Right lobe of liver (tissue), 6 donors: ENCODE measurements at regions not wholly inside any gene's neighbourhood (a gene's known extent, or its start where the extent isn't known, plus 50 kb on each side); places are given as distances from the start of the nearest gene placed in this dataset.

Experiments
- ATAC-seq, 4 donors: fragments of 200-7000 bp; cut with Tn5 transposase; one replicate each; pipeline ENCODE4 v1.9.1; 2020; ENCODE audit warnings: mild to moderate bottlenecking in 4 of 4, moderate library complexity in 4 of 4
- DNase-seq, 3 donors: peaks; one replicate each; pipeline ENCODE4 v3.0.0-alpha.2; 2020
- H3K27ac ChIP-seq, 3 donors: fragments of 200-600 bp; one replicate each; pipeline ENCODE4 v1.8.0; 2022
- H3K27me3 ChIP-seq, 2 donors: fragments of 200-600 bp; one replicate each; pipeline ENCODE4 v1.8.0; 2022
- H3K36me3 ChIP-seq, 4 donors: fragments of 200-600 bp; sonication (generic) in 1 of 4; one replicate each; pipeline versions ENCODE4 v1.5.1 to v1.8.0; 2017 to 2022; ENCODE audit warnings: control low read depth in 1 of 4
- H3K4me1 ChIP-seq, 4 donors: fragments of 200-600 bp; sonication (generic) in 1 of 4; one replicate each; pipeline versions ENCODE4 v1.5.1 to v1.8.0; 2017 to 2022; ENCODE audit warnings: control low read depth in 1 of 4
- H3K4me3 ChIP-seq, 3 donors: fragments of 200-600 bp; one replicate each; pipeline ENCODE4 v1.8.0; 2022
- H3K9me3 ChIP-seq, 4 donors: fragments of 200-600 bp; sonication (generic) in 1 of 4; one replicate each; pipeline versions ENCODE4 v1.5.1 to v1.8.0; 2017 to 2022; ENCODE audit warnings: control low read depth in 1 of 4
- CTCF ChIP-seq, 4 donors: fragments of 200-600 bp in 3 of 4; fragments of 450-650 bp in 1 of 4; IDR thresholded peaks; one replicate each; pipeline versions ENCODE4 v1.5.1 to v1.8.0; 2016 to 2022; ENCODE audit warnings: antibody characterized with exemption in 4 of 4, mild to moderate bottlenecking in 2 of 4
- POLR2A ChIP-seq: fragments of 450-650 bp; IDR thresholded peaks from one replicate; pipeline ENCODE4 v1.6.1; 2017; ENCODE audit warnings: antibody characterized with exemption, mild to moderate bottlenecking
- WGBS: methylation state at CpG from one replicate; pipeline ENCODE4 v1.1.6; 2018; ENCODE audit warnings: low coverage, low lambda C conversion rate; ENCODE audit not compliant: insufficient coverage; ENCODE audit errors: missing lambda C conversion rate; 5-methylcytosine and 5-hydroxymethylcytosine counted together
- intact Hi-C, 2 donors: fragments of 100-400 bp; cut with DNase I; formaldehyde crosslinking; loops; one replicate each; pipeline versions ENCODE4 v1.11.2 to v1.14.1; 2022
- donor health status: DM: no; HTN: yes; CAD: no.
- donor health status: DM: no; HTN: no; CAD: no.
- donor health status: DM: no; HTN: no; CAD: no.
- donor health status: DM: no; HTN: yes; CAD: no.
- donor health status: DM: no; HTN: yes; CAD: no.

- WGBS = 40% methylated on average over 1 of the region's 14 CpGs
- Histone ChIP-seq H3K4me1 (no peaks in the 10 kb centered on the region), H3K4me3 (no peak overlapping the region), H3K36me3 (no peaks in the 10 kb centered on the region), H3K27ac (no peak overlapping the region), H3K27me3 (no peaks in the 10 kb centered on the region), H3K9me3 (no peaks in the 10 kb centered on the region)
- no peak for ATAC-seq
- intact Hi-C loops = no loop called here
- TF ChIP-seq CTCF (IDR thresholded peaks at IDR 0.05) = no peak
- no peak for DNase-seq
Measured at GRCh38 chr18:78659057-78659456, 320.6 kb upstream of the SALL3 start.

- no peak for TF ChIP-seq POLR2A
- TF ChIP-seq CTCF (IDR thresholded peaks at IDR 0.05) = peak in 3 of 4 donors; percentile 21 to 31 (median 31)
- WGBS = 0% methylated on average over 1 of the region's 16 CpGs
- ATAC-seq (peak in 2 of 4 donors; percentile 20 to 39), DNase-seq (no peak)
- H3K9me3 ChIP-seq = no peaks in the 10 kb centered on the region
- no peaks in the 10 kb centered on the region for H3K36me3 ChIP-seq
- H3K27ac ChIP-seq = no peak overlapping the region
- no peaks in the 10 kb centered on the region for H3K4me1 ChIP-seq
- no peaks in the 10 kb centered on the region for H3K27me3 ChIP-seq
- H3K4me3 ChIP-seq = no peak overlapping the region
- intact Hi-C loops = no loop called here
Measured at GRCh38 chr18:78659748-78660147, 319.9 kb upstream of the SALL3 start.

GRCh38 chr18:78660311-78660710 lies 319.3 kb upstream of the SALL3 start:
- TF ChIP-seq POLR2A (no peak), CTCF (IDR thresholded peaks at IDR 0.05) (no peak)
- no peak overlapping the region for H3K4me3 ChIP-seq
- no peaks in the 10 kb centered on the region for H3K9me3 ChIP-seq
- no peaks in the 10 kb centered on the region for H3K27me3 ChIP-seq
- no peak for DNase-seq
- no peak for ATAC-seq
- WGBS = 59% methylated on average over 5 of the region's 10 CpGs
- no peaks in the 10 kb centered on the region for H3K36me3 ChIP-seq
- intact Hi-C loops = no loop called here
- H3K27ac ChIP-seq = no peak overlapping the region
- H3K4me1 ChIP-seq = no peaks in the 10 kb centered on the region

- no peak for DNase-seq
- Histone ChIP-seq H3K27ac (no peak overlapping the region), H3K27me3 (no peaks in the 10 kb centered on the region), H3K9me3 (no peaks in the 10 kb centered on the region), H3K4me1 (no peaks in the 10 kb centered on the region), H3K36me3 (no peaks in the 10 kb centered on the region), H3K4me3 (no peak overlapping the region)
- 51% methylated on average over 7 of the region's 9 CpGs for WGBS
- ATAC-seq = peak in 1 of 4 donors; percentile 12
- intact Hi-C loops = no loop called here
- TF ChIP-seq POLR2A = no peak
- TF ChIP-seq CTCF (IDR thresholded peaks at IDR 0.05) = no peak
Measured at GRCh38 chr18:78661316-78661715, 318.3 kb upstream of the SALL3 start.

GRCh38 chr18:78662879-78663278 lies 316.7 kb upstream of the SALL3 start:
- no peak for ATAC-seq
- TF ChIP-seq CTCF (IDR thresholded peaks at IDR 0.05) = no peak
- no peak for TF ChIP-seq POLR2A
- DNase-seq = no peak

More at GRCh38 chr18:78662879-78663278, 316.7 kb upstream of the SALL3 start:
- Histone ChIP-seq H3K27ac (no peak overlapping the region), H3K36me3 (no peaks in the 10 kb centered on the region), H3K27me3 (no peaks in the 10 kb centered on the region), H3K4me3 (no peak overlapping the region), H3K9me3 (no peaks in the 10 kb centered on the region), H3K4me1 (no peaks in the 10 kb centered on the region)
- intact Hi-C loops = no loop called here
- 55% methylated on average over 8 of the region's 9 CpGs for WGBS
